Upper lobe of right lung (tissue), 1 donor: ENCODE measurements at regions not wholly inside any gene's neighbourhood (a gene's known extent, or its start where the extent isn't known, plus 50 kb on each side); places are given as distances from the start of the nearest gene placed in this dataset.
"Not testable (repeated sequence)": the region's sequence is repeated elsewhere in the genome, so short reads cannot be mapped to it uniquely, and the experiment has no call there.

Experiments
- ATAC-seq: fragments of 200-7000 bp; cut with Tn5 transposase; one replicate; pipeline ENCODE4 v1.9.1; 2020; ENCODE audit warnings: mild to moderate bottlenecking, moderate library complexity
- DNase-seq: peaks from one replicate; pipeline ENCODE4 v3.0.0-alpha.2; 2020
- H3K27ac ChIP-seq: fragments of 200-600 bp; one replicate; pipeline ENCODE4 v1.8.0; 2022
- H3K27me3 ChIP-seq: fragments of 200-600 bp; one replicate; pipeline ENCODE4 v1.8.0; 2022; ENCODE audit warnings: mild to moderate bottlenecking
- H3K36me3 ChIP-seq: fragments of 200-600 bp; one replicate; pipeline ENCODE4 v1.8.0; 2022
- H3K4me1 ChIP-seq: fragments of 200-600 bp; one replicate; pipeline ENCODE4 v1.8.0; 2022
- H3K4me3 ChIP-seq: fragments of 200-600 bp; one replicate; pipeline ENCODE4 v1.8.0; 2022; ENCODE audit warnings: mild to moderate bottlenecking
- H3K9me3 ChIP-seq: fragments of 200-600 bp; one replicate; pipeline ENCODE4 v1.8.0; 2022
- CTCF ChIP-seq: fragments of 200-600 bp; IDR thresholded peaks from one replicate; pipeline ENCODE4 v1.8.0; 2022; ENCODE audit warnings: antibody characterized with exemption
- intact Hi-C: fragments of 100-400 bp; cut with DNase I; formaldehyde crosslinking; loops from one replicate; pipeline ENCODE4 v1.11.0; 2022
- donor health status: DM: no; HTN: yes; CAD: no; lungs with severe emphysema.

GRCh38 chr16:54985156-54985555 lies 54.5 kb downstream of the IRX5 start:
- Histone ChIP-seq H3K36me3 (no peaks in the 10 kb centered on the region), H3K27me3 (no peaks in the 10 kb centered on the region), H3K4me1 (no peaks in the 10 kb centered on the region), H3K9me3 (no peaks in the 10 kb centered on the region), H3K27ac (no peak overlapping the region), H3K4me3 (no peak overlapping the region)
- TF ChIP-seq CTCF, result no peak
- no peak for DNase-seq
- no peak for ATAC-seq
- intact Hi-C loops, result no loop called here

- intact Hi-C loops, result no loop called here
- no peaks in the 10 kb centered on the region for H3K36me3 ChIP-seq
- DNase-seq (no peak), ATAC-seq (no peak)
- no peaks in the 10 kb centered on the region for H3K4me1 ChIP-seq
- H3K27me3 ChIP-seq, result no peaks in the 10 kb centered on the region
- H3K4me3 ChIP-seq, result no peak overlapping the region
- no peaks in the 10 kb centered on the region for H3K9me3 ChIP-seq
- TF ChIP-seq CTCF, result no peak
- H3K27ac ChIP-seq, result no peak overlapping the region
Observed at GRCh38 chr16:54985668-54986067, 55.0 kb downstream of the IRX5 start.

- no peaks in the 10 kb centered on the region for H3K27me3 ChIP-seq
- no peaks in the 10 kb centered on the region for H3K4me1 ChIP-seq
- H3K4me3 ChIP-seq, result no peak overlapping the region
- H3K9me3 ChIP-seq, result no peaks in the 10 kb centered on the region
- TF ChIP-seq CTCF, result no peak
- H3K27ac ChIP-seq, result no peak overlapping the region
- DNase-seq (no peak), ATAC-seq (no peak)
- intact Hi-C loops, result no loop called here
- no peaks in the 10 kb centered on the region for H3K36me3 ChIP-seq
Observed at GRCh38 chr16:54986409-54986808, 55.7 kb downstream of the IRX5 start.

DNA sequence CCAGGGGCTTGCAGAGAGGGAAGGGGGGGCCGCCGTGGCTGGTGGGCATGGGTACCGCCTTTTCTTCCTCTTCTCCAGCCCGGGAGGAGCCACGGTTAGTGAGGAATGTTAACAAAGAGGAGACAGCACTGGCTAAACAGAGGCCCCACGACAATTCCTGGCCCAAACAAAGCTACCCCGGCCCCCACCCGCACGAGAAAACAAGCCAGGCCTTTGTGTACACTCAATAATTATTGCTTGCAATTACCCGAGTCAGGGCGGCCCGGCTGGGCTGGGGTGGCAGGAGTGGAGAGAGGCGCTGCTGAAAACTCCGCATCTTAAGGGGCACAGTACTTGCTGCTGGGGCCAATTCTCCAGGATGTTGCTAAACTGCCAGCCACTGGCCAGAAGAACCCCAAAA lies 56.4 kb downstream of the IRX5 start:
- Histone ChIP-seq H3K4me3 (no peak overlapping the region), H3K27ac (no peak overlapping the region), H3K27me3 (no peaks in the 10 kb centered on the region), H3K4me1 (no peaks in the 10 kb centered on the region), H3K9me3 (no peaks in the 10 kb centered on the region), H3K36me3 (no peaks in the 10 kb centered on the region)
- intact Hi-C loops, result no loop called here
- TF ChIP-seq CTCF, result no peak
- DNase-seq (no peak), ATAC-seq (no peak)

GRCh38 chr16:54991525-54991924 lies 60.9 kb downstream of the IRX5 start:
- TF ChIP-seq CTCF, result no peak
- no peaks in the 10 kb centered on the region for H3K9me3 ChIP-seq
- no peaks in the 10 kb centered on the region for H3K36me3 ChIP-seq
- no peak for DNase-seq
- H3K27ac ChIP-seq, result no peak overlapping the region
- no peak for ATAC-seq
- H3K27me3 ChIP-seq, result no peaks in the 10 kb centered on the region
- H3K4me1 ChIP-seq, result no peaks in the 10 kb centered on the region
- intact Hi-C loops, result no loop called here
- H3K4me3 ChIP-seq, result no peak overlapping the region

DNA sequence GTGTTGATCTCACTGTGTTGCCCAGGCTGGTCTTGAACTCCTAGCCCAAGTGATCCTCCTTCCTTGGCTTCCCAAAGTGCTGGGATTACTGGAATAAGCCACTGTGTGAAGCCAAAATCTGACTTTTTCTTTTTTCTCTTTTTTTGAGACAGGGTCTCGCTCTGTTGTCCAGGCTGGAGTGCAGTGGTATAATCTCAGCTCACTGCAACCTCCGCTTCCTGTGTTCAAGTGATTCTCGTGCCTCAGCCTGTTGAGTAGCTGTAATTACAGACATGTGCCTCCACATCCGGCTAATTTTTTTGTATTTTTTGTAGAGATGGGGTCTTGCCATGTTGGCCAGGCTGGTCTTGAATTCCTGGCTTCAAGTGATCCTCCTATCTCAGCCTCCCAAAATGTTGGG lies 61.3 kb downstream of the IRX5 start:
- H3K9me3 ChIP-seq, H3K27me3 ChIP-seq, intact Hi-C loops, DNase-seq, H3K4me1 ChIP-seq, ATAC-seq, H3K4me3 ChIP-seq, H3K36me3 ChIP-seq, H3K27ac ChIP-seq: not testable (repeated sequence)
